Sigmoid colon (tissue), 6 donors: ENCODE measurements at regions not wholly inside any gene's neighbourhood (a gene's known extent, or its start where the extent isn't known, plus 50 kb on each side); places are given as distances from the start of the nearest gene placed in this dataset.

Source experiments
- DNase-seq: peaks from one replicate; pipeline ENCODE4 v3.0.0-alpha.2; 2019
- H3K27ac ChIP-seq, 4 donors: fragments of 200-600 bp; sonication (generic); one replicate each; pipeline ENCODE4 v1.5.1; 2016 to 2019; ENCODE audit warnings: mild to moderate bottlenecking in 1 of 4
- H3K27me3 ChIP-seq, 3 donors: fragments of 200-600 bp; sonication (generic); one replicate each; pipeline ENCODE4 v1.5.1; 2019; ENCODE audit warnings: mild to moderate bottlenecking in 1 of 3
- H3K36me3 ChIP-seq, 4 donors: fragments of 200-600 bp; sonication (generic); one replicate each; pipeline ENCODE4 v1.5.1; 2016 to 2019
- H3K4me1 ChIP-seq, 4 donors: fragments of 200-600 bp; sonication (generic); one replicate each; pipeline ENCODE4 v1.5.1; 2017 to 2019
- H3K4me3 ChIP-seq, 4 donors: fragments of 200-600 bp; sonication (generic); one replicate each; pipeline ENCODE4 v1.5.1; 2017 to 2019; ENCODE audit warnings: mild to moderate bottlenecking in 2 of 4, moderate library complexity in 1 of 4
- H3K9me3 ChIP-seq, 4 donors: fragments of 200-600 bp in 3 of 4; sonication (generic) in 3 of 4; one replicate each; pipeline versions ENCODE4 v1.5.1 to v1.6.1; 2013 to 2019
- CTCF ChIP-seq, 4 experiments: fragments of 450-650 bp in 3 of 4; fragments of 200-600 bp in 1 of 4; IDR thresholded peaks; one replicate each; pipeline ENCODE4 v1.5.1; 2016 to 2019; ENCODE audit warnings: antibody characterized with exemption in 4 of 4, mild to moderate bottlenecking in 3 of 4, moderate library complexity in 2 of 4
- EP300 ChIP-seq, 4 donors: sonication (generic); formaldehyde crosslinking; IDR thresholded peaks; one replicate each; pipeline ENCODE4 v1.6.1; 2017; ENCODE audit warnings: antibody characterized with exemption in 4 of 4
- POLR2A ChIP-seq, 2 donors: fragments of 450-650 bp; IDR thresholded peaks; one replicate each; pipeline ENCODE4 v1.6.1; 2016; ENCODE audit warnings: antibody characterized with exemption in 2 of 2, mild to moderate bottlenecking in 2 of 2, moderate library complexity in 2 of 2
- POLR2AphosphoS5 ChIP-seq, 4 donors: sonication (generic); formaldehyde crosslinking; IDR thresholded peaks; one replicate each; pipeline ENCODE4 v1.6.1; 2017; ENCODE audit warnings: antibody characterized with exemption in 4 of 4
- WGBS, 2 donors: extraction: QIAGEN DNeasy Blood & Tissue Kit; methylation state at CpG; one replicate each; pipeline ENCODE4 v1.1.7; 2013; 5-methylcytosine and 5-hydroxymethylcytosine counted together
- intact Hi-C: fragments of 100-400 bp; cut with DNase I; formaldehyde crosslinking; loops from one replicate; pipeline ENCODE4 v1.15.1; 2023
- donor health status: healthy with polysubstance abuse.
- donor health status: healthy.

DNA sequence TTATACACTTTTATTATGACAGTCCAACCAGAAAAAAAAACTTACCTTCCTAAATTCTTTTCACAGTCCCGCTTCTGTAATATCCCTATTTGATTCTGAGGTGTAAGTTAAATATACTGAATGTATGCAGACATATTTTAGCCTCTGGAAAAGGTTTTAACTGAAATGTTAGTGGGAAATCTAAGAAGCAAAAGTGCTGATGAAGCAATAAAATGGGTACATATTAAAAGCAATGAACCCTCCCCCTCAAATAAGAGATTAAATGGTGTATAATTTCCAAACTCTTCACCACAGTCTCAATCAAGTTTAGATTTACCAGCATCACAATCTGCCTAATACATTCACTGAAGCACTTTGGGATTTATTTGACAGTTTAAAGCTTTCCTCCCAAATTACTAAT, 688.3 kb upstream of the DIAPH2 start:
- H3K9me3 ChIP-seq, result no peaks in the 10 kb centered on the region
- H3K27ac ChIP-seq, result no peak overlapping the region
- H3K4me3 ChIP-seq, result no peak overlapping the region
- no peak for DNase-seq
- H3K27me3 ChIP-seq, result no peaks in the 10 kb centered on the region
- H3K4me1 ChIP-seq, result no peaks in the 10 kb centered on the region
- intact Hi-C loops, result no loop called here
- H3K36me3 ChIP-seq, result no peaks in the 10 kb centered on the region
- WGBS, 2 donors, result 74 to 83% methylated on average over 1 of the region's 1 CpG
- TF ChIP-seq POLR2AphosphoS5 (IDR thresholded peaks at IDR 0.05), result no peak
- TF ChIP-seq POLR2A (IDR thresholded peaks at IDR 0.05), result no peak
- no peak for TF ChIP-seq CTCF (IDR thresholded peaks at IDR 0.05)
- TF ChIP-seq EP300 (IDR thresholded peaks at IDR 0.05), result no peak

DNA sequence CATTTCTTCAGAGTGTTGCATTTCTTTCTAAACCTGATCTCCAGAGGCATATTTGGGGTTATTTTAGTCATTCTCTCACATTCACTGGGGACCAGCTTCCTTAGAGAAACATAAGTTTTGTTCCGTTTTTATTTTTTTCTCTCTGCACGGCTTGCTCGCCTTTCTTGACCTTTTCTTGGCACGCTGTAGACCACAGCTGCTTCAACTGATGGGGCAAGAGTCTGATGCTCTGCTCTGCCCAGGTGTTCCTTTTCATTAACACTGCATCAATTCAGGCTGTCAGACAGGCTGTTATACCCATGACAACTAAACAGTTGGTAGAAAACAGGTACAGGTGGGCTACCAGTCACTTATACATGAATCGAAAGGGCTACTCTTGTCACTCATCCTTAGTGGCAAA, 682.2 kb upstream of the DIAPH2 start:
- no peaks in the 10 kb centered on the region for H3K27me3 ChIP-seq
- H3K27ac ChIP-seq, result no peak overlapping the region
- H3K4me3 ChIP-seq, result no peak overlapping the region
- DNase-seq, result no peak
- WGBS, 2 donors, result 59 to 65% methylated on average over 5 of the region's 5 CpGs
- TF ChIP-seq POLR2A (IDR thresholded peaks at IDR 0.05), result no peak
- intact Hi-C loops, result no loop called here
- H3K4me1 ChIP-seq, result no peaks in the 10 kb centered on the region
- no peaks in the 10 kb centered on the region for H3K36me3 ChIP-seq
- no peaks in the 10 kb centered on the region for H3K9me3 ChIP-seq

DNA sequence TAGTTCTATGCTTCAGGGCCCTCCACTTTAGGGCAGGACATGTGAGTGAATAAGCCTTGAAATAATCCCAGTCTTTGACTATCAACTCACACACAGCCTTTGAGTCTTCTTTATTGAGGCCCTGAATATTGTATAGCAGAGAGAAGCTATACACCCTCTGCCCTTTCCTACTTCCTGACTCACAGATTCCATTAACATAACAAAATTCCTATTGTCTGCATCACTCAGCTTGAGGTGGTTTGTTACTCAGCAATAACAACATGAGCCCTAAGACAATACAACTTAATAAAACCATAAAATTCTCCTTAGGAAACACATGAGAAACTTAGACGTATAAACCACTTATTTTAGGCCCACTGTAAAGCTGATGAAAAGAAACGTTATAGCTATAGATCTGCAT, 680.3 kb upstream of the DIAPH2 start:
- no peaks in the 10 kb centered on the region for H3K9me3 ChIP-seq
- H3K4me1 ChIP-seq, result no peaks in the 10 kb centered on the region
- no peaks in the 10 kb centered on the region for H3K27me3 ChIP-seq
- H3K27ac ChIP-seq, result no peak overlapping the region
- TF ChIP-seq CTCF (IDR thresholded peaks at IDR 0.05) (no peak), POLR2AphosphoS5 (IDR thresholded peaks at IDR 0.05) (no peak), POLR2A (IDR thresholded peaks at IDR 0.05) (no peak), EP300 (IDR thresholded peaks at IDR 0.05) (no peak)
- H3K36me3 ChIP-seq, result no peaks in the 10 kb centered on the region
- no peak for DNase-seq
- 75 to 89% methylated on average over 2 of the region's 2 CpGs for WGBS, 2 donors
- intact Hi-C loops, result no loop called here
- H3K4me3 ChIP-seq, result no peak overlapping the region

GRCh38 chrX:96006281-96006680, 678.4 kb upstream of the DIAPH2 start:
- Histone ChIP-seq H3K36me3 (no peaks in the 10 kb centered on the region), H3K4me3 (no peak overlapping the region), H3K27ac (no peak overlapping the region), H3K4me1 (no peaks in the 10 kb centered on the region), H3K27me3 (no peaks in the 10 kb centered on the region), H3K9me3 (no peaks in the 10 kb centered on the region)
- WGBS, 2 donors, result 86 to 91% methylated on average over 4 of the region's 4 CpGs
- intact Hi-C loops, result no loop called here
- no peak for DNase-seq
- TF ChIP-seq POLR2A (IDR thresholded peaks at IDR 0.05), result no peak

DNA sequence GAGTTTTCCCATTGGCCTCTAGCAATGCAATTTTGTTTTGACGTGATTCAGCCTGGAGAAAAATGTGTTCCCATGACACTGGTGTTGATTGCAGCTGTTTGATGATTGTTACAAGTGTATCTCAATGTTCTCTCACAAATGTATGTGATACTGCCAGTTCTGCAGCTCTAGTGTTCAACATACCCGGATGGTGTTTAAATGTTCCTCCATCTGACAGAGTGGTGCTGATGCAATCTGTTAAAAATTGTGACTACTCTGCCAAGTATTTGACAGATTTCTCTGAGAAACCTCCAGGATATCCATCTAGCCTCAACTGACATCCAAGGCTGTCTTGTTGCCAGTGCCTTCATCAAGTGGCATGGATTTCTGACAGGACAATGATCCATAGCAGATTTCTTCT, 657.2 kb upstream of the DIAPH2 start:
- intact Hi-C loops, result no loop called here
- DNase-seq, result no peak
- H3K4me1 ChIP-seq, result no peaks in the 10 kb centered on the region
- H3K4me3 ChIP-seq, result no peak overlapping the region
- no peak for TF ChIP-seq EP300 (IDR thresholded peaks at IDR 0.05)
- TF ChIP-seq CTCF (IDR thresholded peaks at IDR 0.05), result no peak
- TF ChIP-seq POLR2A (IDR thresholded peaks at IDR 0.05), result no peak
- no peak for TF ChIP-seq POLR2AphosphoS5 (IDR thresholded peaks at IDR 0.05)
- no peaks in the 10 kb centered on the region for H3K9me3 ChIP-seq
- H3K27ac ChIP-seq, result no peak overlapping the region
- 74 to 81% methylated on average over 2 of the region's 2 CpGs for WGBS, 2 donors
- no peaks in the 10 kb centered on the region for H3K27me3 ChIP-seq
- H3K36me3 ChIP-seq, result no peaks in the 10 kb centered on the region

DNA sequence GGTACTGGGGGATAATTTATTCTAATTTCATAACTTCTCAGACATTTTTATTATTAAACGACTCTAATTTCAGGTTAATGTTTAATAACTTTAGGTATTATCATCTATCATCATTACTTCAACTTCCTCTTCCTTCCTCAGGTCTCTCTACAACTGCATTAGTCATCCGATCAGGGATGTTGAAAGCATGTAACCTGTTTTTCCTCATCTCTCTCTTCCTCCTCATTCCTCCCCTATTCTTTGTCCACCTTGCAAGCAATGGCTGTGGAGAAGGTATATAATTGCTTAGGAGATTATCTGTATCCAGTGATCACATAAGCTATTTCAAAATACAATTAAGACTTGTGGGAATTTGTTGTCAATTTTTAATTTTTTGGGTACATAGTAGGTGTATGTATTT, 632.6 kb upstream of the DIAPH2 start:
- Histone ChIP-seq H3K36me3 (no peaks in the 10 kb centered on the region), H3K9me3 (no peaks in the 10 kb centered on the region), H3K27me3 (no peaks in the 10 kb centered on the region), H3K4me1 (no peaks in the 10 kb centered on the region), H3K27ac (no peak overlapping the region), H3K4me3 (no peak overlapping the region)
- WGBS, 2 donors, result 73 to 77% methylated on average over 2 of the region's 2 CpGs
- TF ChIP-seq CTCF (IDR thresholded peaks at IDR 0.05), result no peak
- TF ChIP-seq POLR2A (IDR thresholded peaks at IDR 0.05), result no peak
- TF ChIP-seq EP300 (IDR thresholded peaks at IDR 0.05), result no peak
- intact Hi-C loops, result no loop called here
- DNase-seq, result no peak
